ENCODE measurements at regions not wholly inside any gene's neighbourhood (a gene's known extent, or its start where the extent isn't known, plus 50 kb on each side); places are given as distances from the start of the nearest gene placed in this dataset.

GRCh38 chr15:62874064-62874463 is 168.5 kb upstream of the TPM1 start:
- DNase-seq = no peak
- intact Hi-C loops (cut with DNase I) = no loop called here
- no peak for ATAC-seq

GRCh38 chr15:62874959-62875625 is 167.5 kb upstream of the TPM1 start:
- intact Hi-C loops (cut with DNase I) = no loop called here
- no peak for DNase-seq
- peak; percentile 39 to 51 for ATAC-seq

- peak in 1 of 2 donors; percentile 42 for ATAC-seq
- no peak for DNase-seq
- intact Hi-C loops (cut with DNase I) = no loop called here
These were observed 166.9 kb upstream of the TPM1 start for GRCh38 chr15:62875626-62876021.

- intact Hi-C loops (cut with DNase I) = no loop called here
- ATAC-seq (peak in 1 of 2 donors; percentile 12), DNase-seq (no peak)
These were observed 165.2 kb upstream of the TPM1 start for GRCh38 chr15:62877276-62877857.

- ATAC-seq = peak; percentile 31 to 60
- no peak for DNase-seq
- intact Hi-C loops (cut with DNase I) = no loop called here
These were observed 164.5 kb upstream of the TPM1 start for GRCh38 chr15:62878070-62878469.

GRCh38 chr15:62879770-62880169 is 162.8 kb upstream of the TPM1 start:
- ATAC-seq = no peak
- intact Hi-C loops (cut with DNase I) = no loop called here

GRCh38 chr15:62880278-62880677 is 162.3 kb upstream of the TPM1 start:
- ATAC-seq = no peak
- intact Hi-C loops (cut with DNase I) = no loop called here
- no peak for DNase-seq

More at GRCh38 chr15:62879770-62880169, 162.8 kb upstream of the TPM1 start:
- DNase-seq = no peak

GRCh38 chr15:62881056-62881455 is 161.5 kb upstream of the TPM1 start:
- intact Hi-C loops (cut with DNase I) = no loop called here
- DNase-seq (no peak), ATAC-seq (no peak)

GRCh38 chr15:62883938-62884479 is 158.5 kb upstream of the TPM1 start:
- DNase-seq (no peak), ATAC-seq (no peak)
- intact Hi-C loops (cut with DNase I) = no loop called here

- ATAC-seq (peak in 1 of 2 donors; percentile 36), DNase-seq (no peak)
- intact Hi-C loops (cut with DNase I) = no loop called here
These were observed 156.0 kb upstream of the TPM1 start for GRCh38 chr15:62886431-62887071.

- no peak for DNase-seq
- ATAC-seq = peak in 1 of 2 donors; percentile 18
- intact Hi-C loops (cut with DNase I) = no loop called here
These were observed 155.4 kb upstream of the TPM1 start for GRCh38 chr15:62887113-62887570.

- ATAC-seq = no peak
- no peak for DNase-seq
- intact Hi-C loops (cut with DNase I) = no loop called here
These were observed 153.9 kb upstream of the TPM1 start for GRCh38 chr15:62888623-62889022.

GRCh38 chr15:62889141-62889661 is 153.3 kb upstream of the TPM1 start:
- no peak for DNase-seq
- intact Hi-C loops (cut with DNase I) = no loop called here
- ATAC-seq = no peak

GRCh38 chr15:62889734-62890505 is 152.6 kb upstream of the TPM1 start:
- peak; percentile 8 to 34 for ATAC-seq
- intact Hi-C loops (cut with DNase I) = loop anchor here in 1 of 2 donors (10.0 kb wide), 1 partner anchor 45 kb away; no protein-coding TSS in a partner anchor
- no peak for DNase-seq

- no peak for ATAC-seq
- intact Hi-C loops (cut with DNase I) = loop anchor here in 1 of 2 donors (5.0 to 10.0 kb wide), 2 partner anchors 50 to 148 kb away; partner anchors contain the start of gene TPM1
These were observed 148.0 kb upstream of the TPM1 start for GRCh38 chr15:62894322-62895085.

GRCh38 chr15:62895139-62895866 is 147.2 kb upstream of the TPM1 start:
- ATAC-seq (no peak), DNase-seq (no peak)
- intact Hi-C loops (cut with DNase I) = loop anchor here in 1 of 2 donors (5.0 to 10.0 kb wide), 2 partner anchors 51 to 147 kb away; partner anchors contain the start of gene TPM1

More at GRCh38 chr15:62894322-62895085, 148.0 kb upstream of the TPM1 start:
- no peak for DNase-seq

GRCh38 chr15:62895905-62896316 is 146.6 kb upstream of the TPM1 start:
- DNase-seq = no peak
- intact Hi-C loops (cut with DNase I) = loop anchor here in 1 of 2 donors (5.0 to 10.0 kb wide), 2 partner anchors 51 to 146 kb away; partner anchors contain the start of gene TPM1
- no peak for ATAC-seq
